Central memory CD8-positive, alpha-beta T cell (primary cell): ENCODE measurements at regions not wholly inside any gene's neighbourhood (a gene's known extent, or its start where the extent isn't known, plus 50 kb on each side); places are given as distances from the start of the nearest gene placed in this dataset.

Experiments used
- ATAC-seq: fragments of 150-1000 bp; cut with Tn5 transposase; replicated peaks from 2 replicates; pipeline ENCODE4 v1.10.0; 2022; ENCODE audit warnings: mild to moderate bottlenecking, moderate FRiP score, moderate number of reproducible peaks; ENCODE audit not compliant: poor library complexity, severe bottlenecking; ENCODE audit errors: extremely low read depth
- DNase-seq, 2 donors: peaks; one replicate each; pipeline ENCODE4 v3.0.0; 2021; ENCODE audit warnings: low spot score in 2 of 2
- H3K27ac Mint-ChIP-seq: one replicate; pipeline ENCODE4 v1.8.0; 2022; ENCODE audit warnings: low read depth, mild to moderate bottlenecking, moderate library complexity, mixed read lengths
- H3K27me3 Mint-ChIP-seq: one replicate; pipeline ENCODE4 v1.8.0; 2022; ENCODE audit warnings: mixed read lengths
- H3K36me3 Mint-ChIP-seq: one replicate; pipeline ENCODE4 v1.8.0; 2022; ENCODE audit warnings: mild to moderate bottlenecking, moderate library complexity, mixed read lengths; ENCODE audit not compliant: insufficient read depth
- H3K4me1 Mint-ChIP-seq: one replicate; pipeline ENCODE4 v1.8.0; 2022; ENCODE audit warnings: mixed read lengths
- H3K4me3 Mint-ChIP-seq: one replicate; pipeline ENCODE4 v1.8.0; 2022; ENCODE audit warnings: mild to moderate bottlenecking, moderate library complexity, mixed read lengths
- H3K9me3 Mint-ChIP-seq: one replicate; pipeline ENCODE4 v1.8.0; 2022; ENCODE audit warnings: mixed read lengths

DNA sequence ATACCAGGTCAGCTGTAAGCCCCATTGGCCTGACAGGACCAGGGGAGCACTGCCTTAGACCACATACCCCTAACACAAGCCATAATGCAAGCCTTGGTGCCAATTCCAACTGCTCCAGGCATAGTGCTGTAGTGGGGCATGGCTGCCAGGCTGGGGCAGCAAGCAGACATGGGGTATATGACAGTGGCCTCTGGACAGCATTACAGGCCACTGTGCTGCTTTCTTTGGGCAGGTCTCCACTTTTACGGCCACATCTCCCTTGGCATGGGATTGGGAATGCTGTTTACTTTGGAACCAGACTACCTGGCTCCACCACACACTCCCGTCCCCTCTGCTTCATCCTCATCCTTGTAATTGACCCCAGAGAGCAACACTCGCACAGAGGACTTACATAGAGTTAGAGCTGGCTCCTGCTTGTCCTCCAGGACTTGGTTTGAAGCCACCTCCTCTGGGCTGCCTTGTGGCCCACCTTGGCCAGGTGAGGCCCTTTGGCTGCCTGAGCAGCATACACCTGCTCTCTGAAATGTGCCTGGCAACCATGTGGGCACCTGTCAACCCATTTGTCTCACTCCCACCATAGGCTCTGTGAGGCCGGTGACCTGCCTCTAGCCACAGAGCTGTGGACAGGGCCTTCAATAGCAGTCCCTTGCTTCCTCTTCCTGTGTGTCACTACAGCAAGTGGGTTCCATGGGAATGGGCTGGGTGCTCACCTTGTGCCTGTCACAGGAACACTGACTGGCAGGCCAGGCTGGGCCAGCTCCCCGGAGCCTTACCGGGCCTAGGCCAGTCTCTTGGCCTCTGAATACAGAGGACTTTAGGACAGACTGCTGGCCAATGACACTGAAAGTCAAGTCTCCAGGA, 262.6 kb upstream of the HS6ST1 start:
- no peaks in the 10 kb centered on the region for H3K9me3 Mint-ChIP-seq
- H3K27ac Mint-ChIP-seq: no peak overlapping the region
- peaks cover 1% of the 10 kb centered on the region for H3K36me3 Mint-ChIP-seq
- no peaks in the 10 kb centered on the region for H3K4me1 Mint-ChIP-seq
- no peak overlapping the region for H3K4me3 Mint-ChIP-seq
- no peak for DNase-seq
- no peak for ATAC-seq
- peaks cover 11% of the 10 kb centered on the region for H3K27me3 Mint-ChIP-seq

DNA sequence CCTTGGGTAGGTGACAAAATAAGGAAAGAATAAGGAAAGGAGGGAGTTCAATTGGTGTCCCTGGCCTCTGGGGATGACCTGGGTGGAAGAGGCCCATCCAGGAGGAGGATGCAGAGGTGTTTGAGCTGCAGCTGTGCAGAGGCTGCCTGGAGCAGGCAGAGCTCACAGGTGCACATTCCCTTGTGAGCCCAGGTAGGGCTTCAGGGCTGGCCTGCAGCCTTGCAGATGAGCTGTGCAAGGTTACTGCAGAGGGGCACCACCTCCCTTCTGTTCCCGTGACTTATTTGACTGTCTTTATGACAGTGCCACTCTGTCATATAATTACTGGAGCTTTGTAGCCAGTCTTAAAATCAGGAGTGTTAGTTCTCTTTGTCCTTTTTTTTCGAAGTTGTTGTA, 263.2 kb upstream of the HS6ST1 start:
- H3K27ac Mint-ChIP-seq: no peak overlapping the region
- H3K9me3 Mint-ChIP-seq: no peaks in the 10 kb centered on the region
- no peak overlapping the region for H3K4me3 Mint-ChIP-seq

DNA sequence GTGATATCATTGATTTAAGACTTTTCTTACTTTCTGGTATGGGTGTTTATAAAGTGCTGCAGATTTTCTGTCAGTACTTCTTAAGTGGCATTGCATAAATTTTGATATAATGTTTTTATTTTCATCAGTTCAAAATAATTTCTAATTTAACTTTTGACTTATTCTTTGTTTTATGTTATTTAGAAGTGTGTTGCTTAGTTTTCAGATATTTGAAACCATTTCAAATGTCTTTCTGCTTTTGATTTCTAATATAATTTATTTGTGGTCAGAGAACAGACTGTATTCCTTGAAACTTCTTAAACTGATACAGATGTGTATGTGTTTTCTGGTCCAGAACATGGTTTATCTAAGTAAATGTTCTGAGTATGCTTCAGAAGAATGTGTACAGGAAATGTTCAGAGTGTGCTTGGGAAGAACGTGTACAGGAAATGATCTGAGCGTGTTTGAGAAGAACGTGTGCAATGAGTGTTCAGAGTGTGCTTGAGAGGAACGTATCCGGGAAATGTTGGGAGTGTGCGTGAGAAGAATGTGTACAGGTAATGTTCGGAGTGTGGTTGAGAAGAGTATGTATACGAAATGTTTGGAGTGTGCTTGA, 265.7 kb upstream of the HS6ST1 start:
- Mint-ChIP-seq H3K4me3 (no peak overlapping the region), H3K9me3 (no peaks in the 10 kb centered on the region), H3K36me3 (peaks cover 1% of the 10 kb centered on the region), H3K4me1 (no peaks in the 10 kb centered on the region), H3K27me3 (peaks cover 8% of the 10 kb centered on the region), H3K27ac (no peak overlapping the region)
- ATAC-seq (no peak), DNase-seq (no peak)

More for the DNA sequence above, 263.2 kb upstream of the HS6ST1 start:
- H3K36me3 Mint-ChIP-seq: peaks cover 1% of the 10 kb centered on the region
- DNase-seq (no peak), ATAC-seq (no peak)
- H3K27me3 Mint-ChIP-seq: peaks cover 11% of the 10 kb centered on the region
- no peaks in the 10 kb centered on the region for H3K4me1 Mint-ChIP-seq

DNA sequence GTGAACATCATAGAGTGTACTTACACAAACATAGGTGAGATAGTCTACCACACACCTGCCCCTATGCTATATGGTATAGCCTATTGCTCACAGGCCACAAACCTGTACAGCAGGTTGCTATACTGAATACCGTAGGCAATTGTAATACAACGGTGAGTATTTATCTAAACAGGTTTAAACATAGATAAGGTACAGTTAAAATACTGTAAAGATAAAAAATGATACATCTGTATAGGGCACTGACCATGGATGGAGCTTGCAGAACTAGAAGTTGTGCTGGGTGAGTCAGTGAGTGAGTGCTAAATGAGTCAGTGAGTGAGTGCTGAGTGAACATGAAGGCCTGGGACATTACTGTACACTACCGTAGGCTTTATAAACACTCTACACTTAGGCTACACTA, 267.0 kb upstream of the HS6ST1 start:
- DNase-seq (no peak), ATAC-seq (no peak)
- no peaks in the 10 kb centered on the region for H3K9me3 Mint-ChIP-seq
- H3K4me1 Mint-ChIP-seq: no peaks in the 10 kb centered on the region
- H3K27ac Mint-ChIP-seq: no peak overlapping the region
- H3K36me3 Mint-ChIP-seq: peaks cover 1% of the 10 kb centered on the region
- H3K4me3 Mint-ChIP-seq: no peak overlapping the region
- H3K27me3 Mint-ChIP-seq: peaks cover 21% of the 10 kb centered on the region

DNA sequence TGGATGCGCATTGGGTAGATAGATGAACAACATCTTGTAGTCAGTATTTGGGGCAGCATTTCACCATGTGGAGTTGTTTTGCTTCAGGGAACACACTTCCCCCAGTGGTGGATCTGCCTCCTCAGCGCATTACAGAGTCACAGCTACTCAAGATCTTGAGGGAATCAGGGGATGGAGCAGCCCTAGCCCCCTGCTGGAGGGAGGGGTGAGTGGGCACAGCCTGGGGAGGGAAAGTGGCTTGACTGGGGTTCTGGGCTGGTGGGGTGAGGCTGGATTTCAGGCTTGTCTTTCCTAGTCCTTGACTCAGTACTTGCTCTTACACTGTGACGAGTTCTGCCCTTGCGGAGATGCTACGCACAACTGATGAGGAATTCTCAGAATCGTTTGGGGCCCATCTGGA, 271.0 kb upstream of the HS6ST1 start:
- DNase-seq: no peak
- Mint-ChIP-seq H3K27me3 (peaks cover 44% of the 10 kb centered on the region), H3K9me3 (no peaks in the 10 kb centered on the region), H3K27ac (no peak overlapping the region), H3K4me1 (no peaks in the 10 kb centered on the region), H3K36me3 (no peaks in the 10 kb centered on the region), H3K4me3 (no peak overlapping the region)
- no peak for ATAC-seq

DNA sequence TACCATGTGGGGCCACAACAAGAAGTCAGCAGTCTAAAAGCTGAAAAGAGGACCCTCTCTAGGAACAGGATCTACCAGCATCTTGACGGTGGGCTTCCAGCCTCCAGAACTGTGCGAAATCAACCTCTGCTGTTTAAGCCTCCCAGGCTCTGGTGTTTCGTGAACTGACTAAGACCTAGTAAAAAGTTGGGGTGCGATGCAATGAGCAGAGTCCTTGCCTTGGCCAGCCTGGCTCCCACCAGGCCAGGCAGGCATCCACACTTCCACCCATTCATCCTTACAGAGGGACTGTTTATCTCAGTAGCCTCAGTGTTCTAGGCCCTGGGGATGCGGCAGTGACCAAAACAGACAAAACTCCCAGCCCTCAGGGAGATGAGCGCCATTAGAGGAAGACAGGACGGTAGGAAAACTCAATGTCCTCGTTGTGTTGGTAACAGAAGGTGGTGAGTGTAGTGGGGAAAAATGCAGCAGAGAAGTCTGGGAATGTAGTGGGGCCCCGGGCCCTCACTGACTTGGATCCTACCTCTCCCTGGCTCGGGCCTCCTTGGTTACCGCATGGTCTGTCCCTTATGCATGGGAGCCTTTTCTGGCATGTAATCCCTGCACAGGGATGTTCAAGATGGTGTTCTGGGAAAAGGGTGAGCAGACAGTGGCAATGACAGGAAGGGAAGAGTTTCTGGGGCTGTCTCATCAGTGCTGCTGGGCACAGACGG, 271.8 kb upstream of the HS6ST1 start:
- Mint-ChIP-seq H3K27ac (no peak overlapping the region), H3K4me1 (no peaks in the 10 kb centered on the region), H3K27me3 (peaks cover 44% of the 10 kb centered on the region), H3K4me3 (no peak overlapping the region), H3K9me3 (no peaks in the 10 kb centered on the region), H3K36me3 (no peaks in the 10 kb centered on the region)
- DNase-seq (no peak), ATAC-seq (no peak)

DNA sequence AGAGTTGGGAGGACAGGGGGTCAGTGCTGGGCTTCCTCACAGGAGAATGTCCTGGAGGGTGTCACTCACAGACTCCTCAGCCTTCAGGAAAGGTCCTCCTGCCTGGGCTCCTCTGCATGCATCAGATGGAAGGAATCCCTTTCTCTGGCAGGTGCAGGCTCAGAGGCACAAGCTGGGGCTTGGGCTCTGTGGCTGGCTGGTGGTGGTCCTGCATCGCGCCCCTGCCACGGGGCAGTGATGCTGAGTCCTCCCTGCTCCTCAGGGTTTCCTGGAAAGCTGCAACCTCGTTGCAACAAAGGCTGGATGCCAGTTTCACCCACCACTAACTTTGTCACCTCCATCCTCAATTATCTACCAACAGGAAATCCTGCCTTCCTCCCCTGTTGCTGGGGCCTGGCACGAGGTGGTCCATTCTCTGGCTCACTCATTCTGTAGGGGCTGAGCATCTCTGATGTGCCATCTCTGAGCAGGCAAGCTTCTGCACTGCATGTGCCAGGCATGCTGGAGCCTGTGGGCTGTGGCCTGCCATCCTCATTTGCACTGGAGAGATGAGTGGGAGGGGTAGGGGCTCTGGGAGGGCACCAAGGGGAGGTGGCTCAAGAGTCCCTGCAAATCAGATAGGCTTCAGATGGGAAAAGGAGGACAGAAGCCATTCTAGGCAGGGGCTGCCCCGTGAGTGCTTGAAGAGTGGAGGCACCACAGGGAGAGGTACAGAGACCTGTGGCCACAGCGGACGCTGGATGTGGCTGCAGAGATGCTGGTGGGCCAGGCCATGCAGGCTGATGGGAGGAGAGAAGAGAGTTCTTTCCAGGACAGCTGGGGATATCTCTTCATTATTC, 272.6 kb upstream of the HS6ST1 start:
- H3K9me3 Mint-ChIP-seq: no peaks in the 10 kb centered on the region
- DNase-seq (no peak), ATAC-seq (no peak)
- H3K27ac Mint-ChIP-seq: no peak overlapping the region
- no peaks in the 10 kb centered on the region for H3K4me1 Mint-ChIP-seq
- no peak overlapping the region for H3K4me3 Mint-ChIP-seq
- peaks cover 44% of the 10 kb centered on the region for H3K27me3 Mint-ChIP-seq
- H3K36me3 Mint-ChIP-seq: no peaks in the 10 kb centered on the region

DNA sequence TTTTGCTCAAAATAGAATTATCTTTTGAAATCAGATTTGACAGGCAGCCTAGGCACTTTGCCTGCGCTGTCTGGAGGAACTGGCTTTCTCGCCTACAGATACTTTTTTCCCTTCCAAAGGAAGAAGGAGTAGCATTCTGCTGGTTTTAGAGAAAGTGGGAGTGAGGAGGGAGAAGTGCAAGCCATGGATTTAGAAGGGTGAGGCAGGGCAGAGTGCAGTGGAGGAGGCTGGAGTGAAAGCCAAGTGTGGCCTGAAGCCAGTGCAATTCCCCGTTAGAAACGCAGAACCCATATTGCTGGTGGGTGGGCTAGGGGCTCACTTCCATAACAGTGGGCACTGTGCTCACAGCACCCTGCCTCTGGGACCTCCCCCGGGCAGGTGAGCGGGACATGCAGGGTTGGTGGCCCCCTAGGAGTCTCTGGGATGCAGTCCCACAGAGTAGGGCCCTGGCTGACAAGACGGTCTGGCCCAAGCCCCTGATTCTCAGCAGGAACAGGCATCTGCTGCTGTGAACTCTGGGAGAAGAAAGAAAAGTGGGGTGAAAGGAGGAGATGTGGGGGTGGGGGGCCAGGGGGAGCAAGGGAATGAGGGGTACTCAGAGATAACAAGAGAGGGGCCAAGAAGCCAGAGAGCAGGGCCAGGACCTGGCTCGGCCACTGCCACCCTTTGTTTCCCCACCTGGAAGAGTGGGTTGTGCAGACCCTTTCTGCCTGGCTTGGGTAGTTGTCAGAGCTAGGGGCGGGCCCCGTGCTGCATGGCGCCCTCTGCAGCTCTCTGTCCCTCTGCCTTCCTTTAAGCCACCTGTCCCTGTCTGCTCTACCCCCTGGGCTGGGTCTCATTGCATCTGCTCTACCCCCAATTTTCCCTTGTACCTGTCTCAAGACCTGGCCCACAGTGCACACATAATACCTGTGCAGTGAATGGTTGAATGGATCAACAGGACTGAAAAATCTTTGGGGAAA, 273.5 kb upstream of the HS6ST1 start:
- no peaks in the 10 kb centered on the region for H3K4me1 Mint-ChIP-seq
- no peak overlapping the region for H3K4me3 Mint-ChIP-seq
- H3K9me3 Mint-ChIP-seq: no peaks in the 10 kb centered on the region
- peaks cover 44% of the 10 kb centered on the region for H3K27me3 Mint-ChIP-seq
- no peak overlapping the region for H3K27ac Mint-ChIP-seq
- no peaks in the 10 kb centered on the region for H3K36me3 Mint-ChIP-seq
- ATAC-seq (no peak), DNase-seq (no peak)

DNA sequence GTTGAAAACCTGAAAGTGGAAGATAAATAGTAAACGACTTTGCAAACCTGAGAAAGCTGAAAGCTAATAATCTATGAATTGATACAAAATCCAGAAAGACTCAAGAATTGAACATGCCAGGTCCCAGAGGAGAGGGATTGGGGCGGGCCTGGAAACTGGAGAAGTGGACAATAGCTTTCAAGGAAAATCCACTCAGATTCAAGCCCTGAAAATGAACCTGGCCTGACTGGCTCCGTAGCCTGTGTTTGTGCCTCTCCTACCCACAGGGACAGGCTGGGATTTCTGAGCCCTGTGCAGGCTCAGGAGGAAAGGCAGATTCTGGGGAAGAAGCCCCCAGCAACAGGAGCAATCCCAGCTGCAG, 274.8 kb upstream of the HS6ST1 start:
- Mint-ChIP-seq H3K27ac (no peak overlapping the region), H3K27me3 (peaks cover 44% of the 10 kb centered on the region), H3K4me1 (no peaks in the 10 kb centered on the region), H3K9me3 (no peaks in the 10 kb centered on the region), H3K36me3 (no peaks in the 10 kb centered on the region), H3K4me3 (no peak overlapping the region)
- ATAC-seq (no peak), DNase-seq (no peak)

DNA sequence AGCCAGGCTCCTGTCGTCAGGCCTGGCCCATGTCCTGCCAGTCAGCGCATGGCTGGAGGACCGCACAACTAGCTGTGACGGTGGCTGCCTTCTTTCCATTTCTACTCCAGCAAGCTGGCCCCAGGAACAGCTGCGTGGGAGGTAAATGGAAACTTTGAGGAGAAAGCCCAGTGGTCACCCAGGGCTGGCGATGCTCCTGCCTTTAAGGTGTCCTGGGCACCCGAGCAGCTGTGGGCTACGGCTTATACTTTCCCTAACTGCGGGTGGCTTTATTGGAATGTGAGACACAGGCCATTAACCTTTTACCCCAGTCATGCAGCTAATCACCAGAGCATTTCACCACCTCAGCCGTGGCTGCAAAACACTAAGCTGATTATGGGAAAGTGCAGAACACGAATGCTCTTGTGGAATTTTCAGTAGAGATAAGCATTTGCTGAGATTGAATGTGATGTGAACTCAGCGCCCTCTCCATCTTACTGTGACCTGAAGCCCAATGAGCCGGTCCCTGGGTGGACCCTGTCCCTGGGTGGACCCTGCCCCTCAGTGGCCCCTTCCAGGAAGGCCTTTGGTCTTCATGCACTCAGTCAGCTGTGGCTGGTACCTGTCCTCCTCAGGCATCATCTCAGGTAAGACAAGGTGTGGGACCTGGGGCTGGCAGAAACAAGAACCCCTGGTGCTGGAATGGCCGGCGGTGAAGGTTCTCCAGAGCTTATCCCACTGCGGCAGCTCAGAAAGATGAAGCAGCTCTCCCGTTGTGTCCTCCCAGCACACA, 275.4 kb upstream of the HS6ST1 start:
- ATAC-seq (no peak), DNase-seq (no peak)
- H3K9me3 Mint-ChIP-seq: no peaks in the 10 kb centered on the region
- no peak overlapping the region for H3K4me3 Mint-ChIP-seq
- no peak overlapping the region for H3K27ac Mint-ChIP-seq
- peaks cover 39% of the 10 kb centered on the region for H3K27me3 Mint-ChIP-seq
- no peaks in the 10 kb centered on the region for H3K4me1 Mint-ChIP-seq
- no peaks in the 10 kb centered on the region for H3K36me3 Mint-ChIP-seq

DNA sequence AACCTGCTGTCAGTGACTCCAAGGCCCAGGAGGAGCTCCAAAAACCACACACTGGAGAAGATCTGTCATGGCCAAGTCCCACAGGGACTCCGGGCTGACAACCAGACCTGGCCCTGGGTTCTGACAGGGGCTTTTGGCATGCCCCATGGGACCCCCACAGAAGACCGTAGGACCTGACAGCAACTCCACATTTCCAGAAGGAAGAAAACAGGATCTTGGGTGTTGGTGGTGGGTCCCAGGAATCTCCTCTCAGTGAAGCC, 275.9 kb upstream of the HS6ST1 start:
- no peaks in the 10 kb centered on the region for H3K9me3 Mint-ChIP-seq
- H3K4me3 Mint-ChIP-seq: no peak overlapping the region
- H3K27me3 Mint-ChIP-seq: peaks cover 34% of the 10 kb centered on the region
- DNase-seq: no peak
- ATAC-seq: no peak
- H3K27ac Mint-ChIP-seq: no peak overlapping the region
- H3K36me3 Mint-ChIP-seq: no peaks in the 10 kb centered on the region
- no peaks in the 10 kb centered on the region for H3K4me1 Mint-ChIP-seq
